NCI-H2196 treated with DMSO at 0.1 percent for 48 hours (cell line): ENCODE measurements at regions not wholly inside any gene's neighbourhood (a gene's known extent, or its start where the extent isn't known, plus 50 kb on each side); places are given as distances from the start of the nearest gene placed in this dataset.

Source experiments
- DNase-seq: peaks from one replicate; lab custom pipeline; 2025; ENCODE audit not compliant: unreplicated experiment; lab: John Stamatoyannopoulos, UW

GRCh38 chr22:44424359-44424682, 73.7 kb downstream of the RTL6 start:
- no peak for DNase-seq

DNA sequence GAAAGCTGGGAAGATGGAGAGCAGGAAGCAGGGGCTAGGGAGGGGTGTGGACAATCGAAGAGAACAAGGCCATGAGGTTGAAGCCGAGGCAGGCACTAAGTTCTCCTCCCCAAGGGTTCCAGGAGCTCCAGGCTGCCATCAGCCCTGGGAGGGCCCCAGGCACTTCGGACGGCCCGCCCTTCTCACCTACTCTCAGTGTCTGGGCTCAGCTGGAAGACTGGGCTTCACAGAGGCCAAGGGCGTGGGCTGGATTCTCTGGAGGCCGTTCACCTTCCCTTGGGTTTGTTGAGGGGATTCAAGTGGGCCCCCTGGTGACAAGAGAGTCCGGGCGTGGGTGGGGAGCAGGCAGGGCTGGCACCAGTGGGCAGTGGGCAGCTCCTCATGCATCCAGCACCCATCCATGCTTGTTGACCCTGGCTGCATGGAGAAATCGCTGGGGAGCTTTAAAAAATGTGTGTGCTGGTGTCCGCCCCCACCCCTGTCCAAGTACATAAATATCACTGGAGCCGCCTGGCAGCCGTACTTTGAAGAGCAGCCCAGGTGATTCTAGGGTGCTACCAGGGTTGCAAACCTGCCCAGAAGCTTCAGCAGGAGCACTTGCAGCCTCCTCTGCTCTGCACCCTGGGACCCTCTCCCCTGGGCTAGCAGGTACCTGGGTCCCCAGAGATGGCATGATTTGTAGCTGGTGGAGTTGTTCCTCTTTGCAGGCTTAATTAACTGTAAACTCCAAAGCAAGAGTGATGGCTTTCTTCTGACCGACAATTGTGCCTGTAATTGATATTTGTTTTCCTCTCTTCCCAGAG, 74.3 kb downstream of the RTL6 start:
- DNase-seq: no peak

- peak; percentile 25 for DNase-seq
These were observed 75.2 kb downstream of the RTL6 start for GRCh38 chr22:44422746-44423380.

DNA sequence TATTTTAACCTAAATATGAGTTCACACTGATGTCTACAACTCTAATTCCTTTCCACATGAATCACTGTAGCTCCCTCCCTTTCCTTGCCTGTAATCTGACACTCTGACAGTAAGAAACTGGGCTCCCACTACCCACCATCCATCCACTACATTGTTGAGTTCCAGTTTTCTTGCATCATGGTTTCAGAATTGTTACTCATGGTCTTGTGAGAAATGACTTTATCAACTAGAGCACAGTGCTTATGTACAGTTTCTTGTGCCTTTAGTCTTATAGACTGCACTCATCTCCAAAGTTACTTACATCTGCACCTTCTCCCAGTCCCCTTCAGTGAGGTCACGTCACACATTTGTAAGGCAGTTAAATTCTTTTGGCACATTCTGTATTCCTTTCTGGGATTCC, 78.6 kb downstream of the RTL6 start:
- DNase-seq: no peak

GRCh38 chr22:44413211-44413610, 84.8 kb downstream of the RTL6 start:
- DNase-seq: no peak

- no peak for DNase-seq
These were observed 85.8 kb downstream of the RTL6 start for GRCh38 chr22:44412136-44412731.

DNA sequence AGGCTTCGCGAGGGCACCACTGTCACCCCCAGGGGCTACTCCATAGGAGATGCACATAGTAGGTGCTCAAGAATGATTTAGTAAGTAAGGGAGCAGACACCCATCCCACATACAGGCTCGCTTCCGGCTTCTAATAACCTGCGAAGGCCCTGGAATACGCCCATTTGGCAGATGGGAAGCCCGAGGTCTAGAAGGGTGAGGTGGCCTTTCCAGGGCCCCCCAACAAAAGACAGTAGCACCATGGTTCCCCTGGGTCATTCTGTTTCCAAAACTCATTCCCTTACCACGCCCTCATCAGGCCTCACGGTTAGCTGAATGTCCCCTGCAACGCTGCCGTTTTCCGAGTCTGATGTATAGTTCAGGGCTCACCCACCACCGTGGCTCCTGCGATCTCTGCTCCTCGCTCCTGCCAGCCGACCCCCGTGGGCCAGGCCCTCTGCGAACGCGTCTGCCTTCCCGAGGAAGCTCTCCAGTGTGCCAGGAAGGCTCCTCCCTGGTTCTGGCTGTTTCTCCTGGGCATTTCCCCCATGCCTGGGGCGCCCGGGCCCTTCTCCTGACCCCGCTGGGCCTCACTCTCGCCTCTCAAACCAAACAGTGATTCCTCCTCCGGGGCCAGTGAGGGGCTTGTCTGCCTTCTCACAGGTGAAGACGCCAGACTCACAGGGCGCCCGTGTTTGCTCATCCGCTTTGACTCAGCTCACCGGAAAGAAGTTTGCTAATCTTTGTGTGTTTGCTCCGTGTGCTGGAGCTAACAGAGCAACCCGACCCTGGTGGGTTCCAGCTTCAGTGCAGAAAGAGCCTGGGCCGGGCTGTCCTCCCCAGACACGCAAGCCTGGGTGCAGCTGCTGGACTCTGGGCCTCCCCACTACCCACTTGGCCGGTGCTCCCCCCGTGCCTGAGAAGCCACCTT, 86.6 kb downstream of the RTL6 start:
- no peak for DNase-seq

DNA sequence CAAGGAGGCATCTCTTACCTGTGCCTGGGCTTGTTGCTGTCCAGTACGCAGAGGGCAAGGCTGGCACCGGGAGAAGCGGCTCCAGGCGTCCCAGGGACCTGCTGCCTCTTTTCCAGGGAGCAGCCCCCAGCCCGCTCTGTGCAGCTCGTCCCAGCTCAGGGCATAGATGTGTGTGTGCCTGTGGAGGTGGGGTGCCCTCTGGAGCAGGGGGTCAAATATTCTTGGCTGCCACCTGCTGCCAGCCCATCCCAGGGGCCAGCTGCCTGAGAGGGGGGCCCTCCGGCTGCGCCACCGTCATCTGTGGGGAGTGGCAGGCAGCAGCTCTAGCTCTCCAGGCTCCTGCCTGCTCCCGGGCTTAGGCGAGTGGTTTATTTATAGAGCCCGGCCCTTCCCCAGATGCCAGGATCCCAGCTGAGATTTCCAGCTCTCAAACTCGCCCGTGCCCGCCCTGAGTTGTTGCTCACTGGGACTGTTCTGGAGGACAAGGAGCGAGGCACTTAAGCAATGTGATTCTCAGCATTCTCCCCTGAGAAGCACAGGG, 87.5 kb downstream of the RTL6 start:
- no peak for DNase-seq

DNA sequence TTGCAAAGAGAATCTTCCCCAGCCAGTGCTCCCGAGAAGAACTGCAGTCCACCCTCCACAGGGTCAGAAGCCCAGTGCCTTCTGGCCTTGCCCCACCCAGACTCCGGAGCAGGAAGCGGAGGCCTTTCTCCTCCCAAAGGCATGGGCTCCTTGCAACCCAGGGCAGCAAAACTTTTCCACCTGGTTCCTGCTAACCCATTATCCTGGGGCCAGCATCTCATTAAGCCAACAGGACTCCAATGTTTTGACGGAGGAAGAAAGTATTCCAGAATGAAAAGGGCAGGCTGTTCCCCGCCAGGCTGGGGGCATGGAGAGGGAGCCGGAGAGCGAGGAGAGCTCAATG, 88.1 kb downstream of the RTL6 start:
- no peak for DNase-seq

DNA sequence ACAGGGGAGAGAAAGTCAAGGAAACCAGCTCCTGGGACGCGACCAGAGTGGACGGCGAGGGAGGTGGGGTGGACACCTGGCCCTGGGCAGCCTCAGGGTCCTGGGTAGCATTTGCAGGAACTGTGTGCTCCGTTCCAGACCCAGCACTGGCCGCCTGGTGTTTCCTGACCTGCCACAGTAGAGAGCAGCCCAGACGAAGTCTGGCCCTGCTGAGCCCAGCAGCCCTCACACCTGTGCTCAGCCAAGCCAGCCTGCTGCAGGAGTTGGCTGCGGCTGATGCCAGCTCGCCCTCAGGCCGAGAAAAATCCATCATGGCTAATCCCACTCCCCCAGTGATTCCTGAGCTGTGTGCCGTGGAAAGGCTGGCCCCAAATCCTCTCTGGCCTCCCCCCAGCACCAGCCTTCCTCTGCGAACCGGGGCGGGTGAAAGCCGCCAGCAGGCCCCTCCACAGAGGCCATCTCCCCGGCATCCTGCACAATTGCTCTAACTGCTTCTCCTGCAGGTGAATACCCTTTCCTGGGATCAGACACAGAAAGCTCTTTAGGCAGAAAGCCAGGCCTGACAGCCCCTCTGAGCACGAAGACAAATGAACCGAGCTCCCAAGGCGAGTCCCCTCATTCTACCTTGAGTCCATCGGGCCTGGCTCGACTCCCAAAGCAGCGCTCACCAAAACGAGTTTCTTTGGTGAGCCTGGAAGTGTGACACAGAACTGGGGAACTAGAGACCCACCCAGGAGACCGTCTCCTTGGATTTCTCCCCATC, 88.6 kb downstream of the RTL6 start:
- DNase-seq: no peak

DNA sequence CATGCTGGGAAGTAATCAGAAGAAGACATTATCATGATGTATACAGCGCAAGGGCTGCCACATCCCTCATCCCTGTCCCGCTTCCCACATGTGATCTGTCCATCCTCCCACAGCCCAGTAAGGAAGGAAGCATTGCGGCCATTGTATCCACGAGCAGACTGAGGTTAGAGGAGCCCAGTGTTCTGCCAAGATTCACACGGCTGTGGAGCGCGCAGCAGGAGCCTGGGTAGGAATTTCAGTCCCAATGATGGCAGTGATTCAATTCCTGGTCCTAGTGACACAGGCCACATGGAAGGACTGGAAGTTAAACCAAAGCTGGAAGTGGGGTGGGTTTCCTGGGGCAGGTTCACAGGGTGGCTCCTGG, 89.2 kb downstream of the RTL6 start:
- no peak for DNase-seq

DNA sequence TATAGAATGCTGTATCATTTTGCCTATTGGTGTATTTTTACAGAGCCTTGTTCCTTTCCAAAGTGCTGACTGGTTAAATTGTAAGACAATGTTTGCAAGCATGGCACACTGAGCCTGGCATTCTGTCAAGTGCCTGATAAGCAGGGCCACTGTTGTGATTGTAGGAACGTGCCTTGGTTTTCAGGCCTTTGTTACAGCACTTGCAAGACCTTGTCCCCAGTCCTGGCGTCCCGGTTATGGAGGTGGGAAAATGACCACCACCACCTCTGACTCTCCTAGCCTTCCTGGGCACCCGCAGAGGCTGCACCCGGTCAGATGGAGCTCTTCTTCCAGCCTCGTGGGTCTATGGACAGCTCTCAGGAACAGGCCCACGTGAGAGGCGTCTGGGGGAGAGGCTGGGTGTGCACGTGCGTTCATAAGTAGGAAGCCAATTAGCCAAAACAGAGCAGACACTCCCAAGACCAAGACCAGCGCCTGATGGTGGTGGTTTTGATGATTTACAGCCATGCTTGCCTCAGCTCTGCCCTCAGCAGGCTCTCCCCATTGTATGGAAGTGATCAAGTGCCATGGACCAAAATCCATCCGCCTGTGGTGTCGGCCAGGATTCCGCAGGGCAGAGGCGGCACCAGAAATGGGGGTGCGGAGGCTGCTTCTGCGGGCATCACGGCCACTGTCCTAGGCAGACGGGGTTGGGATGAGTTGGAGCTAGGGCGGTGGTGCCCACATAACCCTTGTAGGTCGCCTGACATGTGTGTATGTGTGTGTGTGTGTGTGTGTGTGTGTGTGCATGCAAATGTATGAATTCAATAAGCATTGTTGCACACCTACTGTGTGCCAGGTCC, 89.8 kb downstream of the RTL6 start:
- DNase-seq: no peak

DNA sequence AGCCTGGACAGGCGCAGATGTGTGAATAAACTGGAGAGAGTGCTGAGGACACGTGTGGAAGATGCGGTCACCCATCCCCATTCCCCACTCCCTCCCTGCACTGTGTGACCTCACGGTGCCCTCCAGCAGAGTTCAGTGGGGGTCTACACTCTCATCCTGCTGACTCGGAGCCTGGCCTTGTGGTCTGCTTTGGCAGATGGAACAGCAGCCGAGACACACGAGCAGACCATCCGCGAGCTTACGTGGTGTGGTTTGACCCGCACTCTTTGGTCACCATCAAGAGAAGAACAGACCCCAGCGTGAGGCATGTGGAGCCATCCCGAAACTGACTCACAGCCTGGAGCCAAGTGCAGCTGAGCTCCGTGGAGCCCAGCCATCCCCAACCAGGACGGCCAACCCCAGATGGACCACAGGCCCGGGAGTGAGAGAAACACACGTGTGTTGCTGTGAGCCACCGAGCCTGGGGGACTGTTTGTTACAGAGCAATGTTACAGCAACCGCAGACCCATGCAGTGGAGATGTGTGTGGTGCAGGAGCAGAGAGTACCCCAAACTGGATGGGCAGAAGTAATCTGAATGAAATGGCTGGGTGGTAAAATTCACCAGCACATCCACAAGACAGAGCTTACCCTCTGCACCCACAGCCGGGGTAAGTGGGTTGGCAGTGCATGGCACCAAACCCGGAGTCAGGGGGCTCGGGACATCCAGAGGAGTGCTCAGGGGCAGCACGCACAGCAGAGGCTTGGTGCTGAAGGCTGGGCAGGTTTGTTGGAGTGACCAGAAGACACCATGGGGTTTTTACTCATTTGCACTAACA, 90.7 kb downstream of the RTL6 start:
- no peak for DNase-seq

DNA sequence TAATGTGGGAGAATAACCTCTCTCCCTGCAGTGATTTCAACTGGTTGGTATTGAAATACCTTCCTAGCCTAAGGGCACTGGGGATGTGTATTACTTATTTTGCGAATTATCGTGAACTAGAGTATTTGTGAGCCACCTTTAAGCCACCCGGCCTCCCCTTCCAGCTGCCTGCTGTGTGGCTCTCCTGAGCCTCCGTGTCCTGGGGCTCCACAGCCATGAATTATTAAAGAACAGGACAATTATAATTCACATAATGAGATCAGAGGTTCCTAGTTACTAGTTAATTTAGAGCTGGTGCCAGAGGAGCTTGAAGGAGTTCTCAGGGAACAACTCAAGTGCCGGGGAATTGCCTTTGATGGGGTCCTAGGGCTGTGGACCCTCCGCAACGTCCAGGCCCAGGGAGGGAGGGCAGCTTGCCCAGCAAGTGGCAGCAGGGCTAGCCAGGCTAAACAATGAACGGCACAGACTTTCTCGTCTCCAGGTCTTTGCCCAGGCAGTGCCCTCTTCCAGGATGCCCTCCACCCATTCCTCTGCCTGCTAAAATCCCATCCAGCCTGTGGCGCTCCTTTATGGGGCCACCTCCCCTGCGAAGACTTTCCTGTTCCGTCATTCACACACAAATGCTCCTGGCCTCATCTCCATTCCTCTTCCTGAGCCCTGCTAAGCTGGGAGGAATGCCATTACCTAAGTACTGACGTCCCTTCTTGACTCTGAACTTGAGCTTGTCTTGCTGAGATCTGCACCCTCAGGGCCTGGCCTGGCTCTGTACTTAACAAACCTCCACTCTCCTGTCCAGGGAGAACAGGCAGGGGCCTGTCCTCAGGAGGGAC, 91.5 kb downstream of the RTL6 start:
- DNase-seq: no peak

DNA sequence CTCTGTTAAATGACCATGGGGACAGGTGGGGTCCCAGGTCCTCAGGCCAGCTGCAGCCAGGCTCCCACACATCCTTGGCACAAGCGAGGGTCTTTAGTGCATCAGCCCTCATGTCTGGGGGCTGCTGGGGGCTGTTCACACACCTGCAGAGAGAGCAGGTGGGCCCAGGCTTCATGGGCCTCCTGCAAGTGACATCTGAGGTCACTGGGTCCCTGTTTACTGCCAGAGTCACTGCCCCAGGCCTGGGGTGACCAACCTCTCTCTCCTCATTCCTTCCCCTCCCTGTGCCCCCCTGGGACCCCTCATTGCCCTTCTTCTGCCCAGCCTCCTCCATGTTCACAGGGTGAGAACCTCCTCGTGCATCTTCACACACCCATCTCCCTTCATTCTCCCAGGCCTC, 92.4 kb downstream of the RTL6 start:
- no peak for DNase-seq

- no peak for DNase-seq
These were observed 91.7 kb upstream of the SHISAL1 start for GRCh38 chr22:44404341-44405020.

DNA sequence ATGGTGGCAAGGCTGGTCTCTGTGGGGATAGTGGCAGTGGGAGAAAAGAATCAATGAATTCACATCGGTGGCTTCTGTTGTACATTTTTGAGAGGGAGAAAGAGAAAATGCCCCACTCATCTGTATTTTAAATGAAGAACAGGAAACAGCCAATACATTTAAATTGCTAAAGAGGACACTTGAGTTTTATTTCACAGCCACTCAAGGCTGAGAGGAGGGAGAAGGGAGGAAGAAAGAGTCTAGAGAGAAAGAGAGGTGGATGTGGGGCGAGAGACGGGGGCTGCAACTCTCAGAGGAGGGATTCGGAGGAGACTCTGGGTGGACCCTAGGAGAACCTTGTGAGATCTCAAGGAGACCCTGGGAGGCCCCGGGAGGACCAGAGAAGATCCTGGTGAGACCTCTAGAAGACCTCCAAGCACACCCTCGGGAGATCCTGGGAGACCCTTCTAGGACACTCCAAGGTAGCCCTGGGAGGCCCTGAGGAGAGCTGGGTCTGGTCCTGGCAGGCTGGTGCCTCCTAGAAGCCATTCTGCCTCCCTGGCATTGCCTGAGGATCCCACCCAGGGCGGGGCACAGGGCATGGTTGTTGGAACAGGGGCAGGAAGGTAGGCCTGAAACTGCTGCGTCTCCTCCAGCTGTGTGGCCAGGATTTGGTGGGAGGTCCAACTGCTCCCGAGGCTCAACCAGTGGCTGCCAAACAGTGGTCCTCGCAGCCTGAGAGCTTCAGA, 91.0 kb upstream of the SHISAL1 start:
- no peak for DNase-seq
